HG02763 (cell line): ENCODE measurements at regions not wholly inside any gene's neighbourhood (a gene's known extent, or its start where the extent isn't known, plus 50 kb on each side); places are given as distances from the start of the nearest gene placed in this dataset.

Experiments
- ATAC-seq: cut with Tn5 transposase; IDR thresholded peaks from one replicate; pipeline ENCODE4 v1.9.1; 2021; ENCODE audit warnings: mild to moderate bottlenecking, moderate library complexity; ENCODE audit not compliant: unreplicated experiment

DNA sequence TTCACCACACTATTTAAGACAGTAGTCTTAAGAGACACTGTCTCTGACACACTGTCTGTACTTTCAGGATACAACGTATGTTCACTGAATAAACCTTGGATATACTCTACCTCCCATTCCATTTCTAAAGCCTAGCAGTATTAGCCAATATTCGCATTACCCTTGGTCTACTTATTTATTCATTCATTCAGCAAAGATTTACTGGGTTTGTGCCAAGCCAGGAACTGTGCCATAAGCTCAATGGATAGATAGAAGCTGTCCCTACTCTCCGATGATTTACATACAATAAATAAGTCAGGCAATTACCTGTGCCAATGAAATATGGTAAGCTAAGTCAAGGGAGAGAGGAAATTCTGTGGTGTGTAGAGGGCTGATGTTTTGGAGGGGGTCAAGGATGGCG lies 195.2 kb upstream of the RAB4A start:
- ATAC-seq, result no peak

DNA sequence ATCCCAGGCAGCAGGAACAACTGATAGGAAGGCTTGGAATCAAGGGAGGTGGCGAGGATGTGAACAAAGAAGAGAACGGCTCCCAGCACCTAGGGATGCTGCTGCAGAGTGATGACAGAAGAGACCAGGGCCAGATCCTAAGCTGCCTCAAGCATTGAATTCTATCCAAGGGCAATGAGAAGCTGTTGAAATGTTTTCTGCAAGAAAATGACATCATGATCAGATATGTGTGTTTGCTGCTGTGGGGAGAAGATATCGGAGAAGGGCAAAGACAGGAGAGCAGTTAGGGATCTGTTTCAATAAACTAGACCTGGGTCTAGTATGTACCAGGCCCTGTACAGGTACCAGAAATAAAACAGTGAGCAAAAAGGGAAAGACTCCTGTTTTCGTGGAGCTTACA lies 194.7 kb upstream of the RAB4A start:
- ATAC-seq, result no peak

- no peak for ATAC-seq
These were observed 191.8 kb upstream of the RAB4A start for GRCh38 chr1:229079016-229079595.

DNA sequence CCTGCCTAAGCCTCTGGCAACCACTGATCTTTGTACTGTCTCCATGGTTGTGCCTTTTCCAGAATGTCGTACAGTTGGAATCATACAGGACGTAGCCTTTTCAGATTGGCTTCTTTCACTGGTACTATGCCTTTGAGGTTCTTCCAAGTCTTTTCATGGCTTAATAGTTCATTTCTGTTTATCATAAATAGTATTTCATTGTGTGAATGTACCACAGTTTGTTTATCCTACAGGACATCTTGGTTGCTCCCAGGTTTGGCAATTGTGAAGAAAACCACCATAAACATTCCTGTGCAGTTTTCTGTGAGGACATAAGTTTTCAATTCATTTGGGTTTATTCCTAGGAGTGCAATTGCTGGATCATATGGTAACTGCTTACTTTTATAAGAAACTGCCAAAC lies 190.6 kb upstream of the RAB4A start:
- no peak for ATAC-seq

GRCh38 chr1:229085291-229085690 lies 185.6 kb upstream of the RAB4A start:
- ATAC-seq, result no peak

- ATAC-seq, result no peak
These were observed 184.8 kb upstream of the RAB4A start for GRCh38 chr1:229086091-229086490.

DNA sequence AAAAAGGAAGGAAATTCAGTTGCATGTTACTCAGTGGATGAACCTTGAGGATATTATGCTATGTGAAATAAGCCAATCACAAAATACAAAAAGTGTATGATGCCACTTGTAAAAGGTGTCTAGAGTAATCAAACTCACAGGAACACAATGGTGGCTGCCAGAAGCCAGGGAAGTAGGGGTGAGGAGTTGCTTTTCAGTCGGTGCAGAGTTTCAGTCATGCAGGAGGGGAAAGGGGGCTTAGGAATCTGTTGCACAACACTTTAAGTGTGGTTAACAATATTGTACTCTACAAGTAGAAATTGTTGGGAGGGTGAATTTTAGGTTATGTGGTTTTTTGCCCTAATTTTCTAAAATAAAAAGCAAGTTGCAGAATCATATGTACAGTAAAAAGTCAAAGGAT lies 184.2 kb upstream of the RAB4A start:
- ATAC-seq, result no peak

GRCh38 chr1:229087339-229087738 lies 183.6 kb upstream of the RAB4A start:
- ATAC-seq, result no peak

DNA sequence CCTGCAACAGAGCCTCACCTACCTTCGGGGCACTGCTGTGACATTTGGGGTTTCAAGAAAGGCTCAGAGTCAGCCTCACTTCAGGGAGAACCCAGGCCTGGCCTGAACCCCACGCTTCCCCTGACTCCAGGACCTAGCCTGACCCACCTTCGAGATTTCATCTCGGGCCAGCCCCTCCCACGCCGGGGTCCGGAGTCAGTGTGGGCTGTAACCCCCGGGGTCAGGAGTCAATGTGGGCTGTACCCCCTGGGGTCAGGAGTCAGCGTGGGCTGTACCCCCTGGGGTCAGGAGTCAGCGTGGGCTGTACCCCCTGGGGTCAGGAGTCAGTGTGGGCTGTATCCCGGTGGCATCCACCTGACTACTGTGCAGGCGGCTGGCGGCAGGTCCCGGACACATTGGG lies 183.0 kb upstream of the RAB4A start:
- ATAC-seq, result no peak

DNA sequence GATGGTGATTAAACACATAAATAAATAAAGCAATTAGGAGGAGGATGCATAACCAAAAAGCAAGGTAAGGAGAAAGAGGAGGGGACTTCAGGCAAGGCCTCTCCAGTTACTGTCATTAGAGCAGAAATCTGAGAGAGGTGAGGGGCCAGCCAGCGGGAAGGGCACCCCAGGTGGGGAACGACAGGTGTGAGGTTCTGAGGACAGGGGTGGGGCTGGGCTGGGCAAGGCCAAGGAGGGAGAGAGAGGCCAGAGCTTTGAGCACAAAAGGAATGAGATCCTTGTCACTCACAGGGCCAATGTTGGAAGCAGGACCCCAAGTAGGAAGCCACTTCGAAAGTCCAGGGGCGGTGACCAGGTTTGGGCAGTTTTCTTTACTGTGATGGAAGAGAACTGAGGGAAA lies 182.2 kb upstream of the RAB4A start:
- no peak for ATAC-seq

GRCh38 chr1:229089586-229090208 lies 181.2 kb upstream of the RAB4A start:
- no peak for ATAC-seq

GRCh38 chr1:229091721-229092136 lies 179.2 kb upstream of the RAB4A start:
- no peak for ATAC-seq

- ATAC-seq, result no peak
These were observed 178.3 kb upstream of the RAB4A start for GRCh38 chr1:229092377-229093237.

DNA sequence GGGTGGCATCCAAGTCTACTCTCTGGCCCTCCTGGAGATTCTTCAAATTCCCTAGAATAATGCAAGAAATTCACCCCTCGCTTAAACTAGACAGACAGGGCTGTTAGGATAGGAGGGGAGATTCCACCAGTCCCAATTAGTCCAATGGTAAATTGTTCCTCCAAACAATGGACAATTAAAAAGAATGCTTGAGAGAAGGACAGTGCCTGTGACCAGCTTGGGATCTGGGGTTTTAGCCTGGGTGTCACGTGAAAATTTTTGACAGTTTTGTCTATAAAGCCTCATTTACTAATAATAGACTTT lies 177.7 kb upstream of the RAB4A start:
- no peak for ATAC-seq

DNA sequence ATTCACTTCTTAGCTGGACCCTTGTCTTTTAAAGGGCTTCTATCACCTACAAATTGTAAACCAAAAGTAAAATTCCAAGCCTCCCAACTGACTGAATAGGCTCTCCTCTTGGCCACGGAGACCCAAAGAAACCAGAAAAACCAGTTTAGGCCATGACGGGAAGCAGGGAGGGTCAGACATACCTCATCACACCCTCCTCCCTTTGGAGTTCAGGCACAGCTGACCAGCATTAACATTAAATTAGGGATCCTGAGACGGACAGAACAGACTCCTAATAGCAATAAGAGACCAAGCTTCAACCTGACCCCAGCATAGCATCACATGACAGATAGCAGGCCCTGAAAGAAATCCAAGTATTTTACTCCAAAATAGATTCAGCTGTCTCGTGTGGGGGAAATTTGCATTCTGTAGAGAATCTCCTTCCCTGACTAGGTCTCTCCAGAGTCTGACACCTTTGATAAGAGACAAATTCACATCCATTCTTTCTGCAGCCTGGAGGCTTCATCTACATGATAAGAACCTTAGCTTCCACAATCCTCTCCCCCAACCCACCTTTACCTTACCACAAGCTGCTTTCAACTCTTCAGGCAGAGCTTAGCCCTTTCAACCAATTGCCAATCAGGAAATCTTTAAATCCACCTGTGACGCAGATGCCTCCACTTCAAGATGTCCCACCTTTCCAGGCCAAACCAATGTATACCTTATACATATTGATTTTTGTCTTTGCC lies 177.1 kb upstream of the RAB4A start:
- ATAC-seq, result no peak

DNA sequence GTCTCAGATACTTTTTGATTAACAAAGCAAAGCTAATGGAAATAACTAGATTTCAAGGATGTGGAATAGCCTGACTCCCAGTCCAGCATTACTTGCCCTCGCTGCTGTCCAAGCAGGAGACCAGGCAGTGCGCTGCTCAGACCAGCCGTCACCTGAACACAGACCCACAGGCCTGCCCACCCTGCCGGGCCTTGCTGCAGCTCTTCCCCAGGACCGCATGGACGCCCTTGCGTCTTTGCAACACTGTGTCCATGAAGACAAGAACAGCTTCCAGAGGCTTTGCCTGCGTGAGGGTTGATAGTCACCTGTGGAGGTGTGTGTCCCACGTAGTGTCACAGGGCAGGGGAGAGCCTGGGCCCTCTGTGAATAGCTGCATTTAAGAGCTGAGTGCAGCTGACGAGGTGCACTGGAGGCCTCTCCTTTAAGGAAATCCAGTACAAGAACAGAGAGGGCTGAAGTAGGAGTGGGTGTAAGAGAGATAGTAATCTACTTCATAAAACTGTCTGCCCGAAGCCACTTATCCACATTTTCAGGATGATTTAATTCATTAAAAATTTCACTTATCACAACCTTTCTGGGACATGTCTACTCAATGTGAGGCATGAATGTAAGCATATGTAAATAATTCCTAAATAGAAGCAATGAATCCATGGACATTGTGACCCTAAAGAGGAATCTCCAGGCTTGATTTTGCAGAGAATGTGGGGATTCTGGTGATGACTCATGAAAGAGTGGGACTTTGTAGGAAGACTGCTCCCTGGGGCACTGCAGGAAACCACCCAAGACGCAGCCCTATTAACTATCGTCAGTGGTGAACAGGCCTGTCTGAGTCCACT lies 176.2 kb upstream of the RAB4A start:
- ATAC-seq, result no peak

DNA sequence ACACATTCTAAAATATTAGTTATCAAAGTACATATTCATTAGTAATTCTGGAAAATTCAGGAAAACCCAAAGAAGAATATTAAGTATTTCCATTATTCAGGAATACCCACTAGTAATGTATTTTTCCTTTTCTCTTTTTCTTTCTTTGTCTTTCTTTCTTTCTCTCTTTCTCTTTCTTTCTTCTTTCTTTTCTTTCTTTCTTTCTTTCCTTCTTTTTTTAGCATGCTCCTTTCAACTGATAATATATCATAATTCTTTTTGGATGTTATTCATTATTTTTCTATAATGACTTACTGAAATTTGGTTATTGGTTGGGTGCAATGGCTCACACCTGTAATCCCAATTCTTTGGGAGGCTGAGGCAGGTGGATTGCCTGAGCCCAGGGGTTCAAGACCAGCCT lies 175.6 kb upstream of the RAB4A start:
- no peak for ATAC-seq

GRCh38 chr1:229097356-229097755 lies 173.6 kb upstream of the RAB4A start:
- no peak for ATAC-seq

GRCh38 chr1:229098361-229098760 lies 172.6 kb upstream of the RAB4A start:
- no peak for ATAC-seq

DNA sequence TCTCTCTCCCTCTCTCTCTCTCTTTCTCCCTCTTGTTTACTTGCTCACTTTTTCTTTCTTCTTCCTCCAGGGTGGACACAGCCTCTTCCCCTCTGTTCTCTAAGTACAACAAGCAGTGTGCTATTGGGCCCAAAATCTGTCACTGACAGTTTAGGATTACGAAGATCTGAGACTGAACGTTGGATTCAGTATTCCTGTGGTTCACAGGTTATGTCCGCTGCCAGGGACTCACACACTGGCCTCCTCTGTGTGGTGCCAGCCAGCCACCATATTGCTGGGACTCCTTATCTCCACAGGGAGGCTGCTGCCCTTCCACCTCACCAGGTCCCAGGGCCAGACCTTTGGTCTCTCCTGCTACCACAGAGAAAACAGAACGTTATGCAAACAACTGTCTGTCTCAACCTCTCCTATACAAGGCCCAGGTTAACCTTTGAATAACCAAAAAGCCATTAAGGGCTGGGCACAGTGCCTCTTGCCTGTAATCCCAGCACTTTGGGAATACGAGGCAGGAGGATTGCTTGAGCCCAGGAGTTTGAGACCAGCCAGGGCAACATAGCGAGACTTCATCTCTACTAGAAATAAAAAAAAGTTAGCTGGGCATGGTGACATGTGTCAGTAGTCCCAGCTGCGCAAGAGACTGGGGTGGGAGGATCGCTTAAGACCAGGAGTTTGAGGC lies 171.9 kb upstream of the RAB4A start:
- no peak for ATAC-seq
